ENCODE measurements at regions not wholly inside any gene's neighbourhood (a gene's known extent, or its start where the extent isn't known, plus 50 kb on each side); places are given as distances from the start of the nearest gene placed in this dataset.

GRCh38 chr17:34201225-34201624 lies 53.9 kb upstream of the CCL2 start:
- peak; percentile 25 for DNase-seq

DNA sequence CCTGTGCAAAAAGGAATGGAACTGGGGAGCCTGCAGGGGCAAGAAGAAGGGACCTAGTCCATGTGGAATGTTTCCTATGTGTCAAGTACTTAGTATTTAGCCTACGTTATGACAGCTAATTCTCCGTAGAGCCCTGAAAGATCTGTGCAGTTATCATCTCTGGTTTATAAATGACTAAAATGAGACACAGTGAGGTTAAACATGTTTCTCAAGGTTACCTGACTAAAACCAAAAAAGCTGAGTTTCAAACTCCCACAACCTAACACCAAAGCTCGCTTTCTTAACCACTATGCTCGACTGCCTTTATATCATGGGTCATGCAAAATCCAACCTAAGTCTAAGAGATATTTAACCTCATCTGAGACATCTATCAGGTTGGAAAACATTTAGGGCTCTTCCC lies 53.3 kb upstream of the CCL2 start:
- no peak for DNase-seq

DNA sequence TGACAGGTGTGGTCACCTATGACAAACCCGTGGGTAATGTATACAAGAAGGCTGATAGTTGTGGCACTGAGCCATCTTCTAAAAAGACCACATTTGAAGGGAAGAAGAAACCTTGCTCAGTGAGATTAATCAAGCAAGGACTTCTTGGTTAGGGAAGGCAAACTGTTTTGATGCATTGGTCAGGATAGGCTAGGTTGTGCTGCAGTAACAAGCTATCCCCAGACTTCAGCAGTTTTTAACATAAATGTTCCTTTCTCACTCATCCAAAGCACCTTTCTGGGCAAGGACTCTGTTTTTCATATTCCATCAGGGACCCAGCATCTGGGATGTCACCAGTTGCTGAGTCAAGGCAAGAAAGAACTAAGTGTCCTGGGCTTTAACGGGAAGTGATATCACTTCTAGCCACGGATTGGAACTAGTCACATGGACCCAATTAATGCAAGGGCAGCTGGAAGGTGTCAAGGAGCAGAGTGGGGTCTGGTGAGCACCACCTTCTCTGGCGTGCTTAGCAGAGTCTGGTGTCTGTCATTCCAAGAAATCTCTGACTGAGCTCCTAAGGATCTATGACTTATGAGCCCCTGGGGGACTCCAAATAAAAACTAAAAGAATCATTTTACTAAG lies 52.0 kb upstream of the CCL2 start:
- DNase-seq = no peak

- no peak for DNase-seq
These were observed 50.7 kb upstream of the CCL2 start for GRCh38 chr17:34204402-34204801.
